GM10266 (cell line): ENCODE measurements at regions not wholly inside any gene's neighbourhood (a gene's known extent, or its start where the extent isn't known, plus 50 kb on each side); places are given as distances from the start of the nearest gene placed in this dataset.

Experiments
- DNase-seq: peaks from one replicate; pipeline ENCODE4 v3.0.0; 2012; ENCODE audit errors: extremely low spot score
- CTCF ChIP-seq: IDR thresholded peaks from 2 replicates; pipeline ENCODE4 v1.5.1; 2012; ENCODE audit warnings: mild to moderate bottlenecking, low read depth; ENCODE audit not compliant: control insufficient read depth, insufficient read depth; ENCODE audit errors: missing control alignments

- TF ChIP-seq CTCF: no peak
- DNase-seq: no peak
These were observed 123.0 kb upstream of the MTAP start for GRCh38 chr9:21679432-21679831.

GRCh38 chr9:21680590-21680989, 121.8 kb upstream of the MTAP start:
- TF ChIP-seq CTCF: no peak
- no peak for DNase-seq

- no peak for TF ChIP-seq CTCF
- DNase-seq: no peak
These were observed 120.8 kb upstream of the MTAP start for GRCh38 chr9:21681641-21682040.

- no peak for TF ChIP-seq CTCF
- DNase-seq: no peak
These were observed 120.1 kb upstream of the MTAP start for GRCh38 chr9:21682381-21682780.

GRCh38 chr9:21682981-21683380, 119.5 kb upstream of the MTAP start:
- DNase-seq: no peak
- no peak for TF ChIP-seq CTCF

- DNase-seq: no peak
- no peak for TF ChIP-seq CTCF
These were observed 118.8 kb upstream of the MTAP start for GRCh38 chr9:21683484-21684175.

- no peak for DNase-seq
- no peak for TF ChIP-seq CTCF
These were observed 118.2 kb upstream of the MTAP start for GRCh38 chr9:21684231-21684630.
